ENCODE measurements at regions not wholly inside any gene's neighbourhood (a gene's known extent, or its start where the extent isn't known, plus 50 kb on each side); places are given as distances from the start of the nearest gene placed in this dataset.

GRCh38 chr15:38635170-38635569, 70.6 kb upstream of the RASGRP1 start:
- H2BK120ac ChIP-seq (replicated peaks; ENCODE audit: low read depth, low read length), result no peak overlapping the region
- no peaks in the 10 kb centered on the region for H3K79me1 ChIP-seq (ENCODE audit: low read depth, low read length)
- ChIA-PET CTCF (ENCODE audit: partially characterized antibody) (interaction anchor here (0.5 kb wide), 1 partner anchor 753 kb away, joined by 4 read pairs; no protein-coding TSS in a partner anchor), POLR2A (ENCODE audit: partially characterized antibody) (no interaction called here)
- H2BK20ac ChIP-seq (ENCODE audit: low read length), result no peak overlapping the region
- no peaks in the 10 kb centered on the region for H3K23me2 ChIP-seq (ENCODE audit: low read depth, low read length)
- H3K4me1 ChIP-seq (replicated peaks in 1 of 4; ENCODE audit: control insufficient read depth in 3 of 4, insufficient read depth in 4 of 4, low read length in 3 of 4), result no peaks in the 10 kb centered on the region
- FAIRE-seq, result no peak
- WGBS, 2 experiments (ENCODE audit: extremely low coverage in 1 of 2, insufficient coverage in 1 of 2, insufficient read length in 1 of 2, insufficient replicate concordance in 2 of 2, low coverage in 1 of 2, low lambda C conversion rate in 2 of 2, missing lambda C conversion rate in 1 of 2), result 50% methylated on average over 2 of the region's 2 CpGs; no CpG with 5 or more reads in 1 of the 2 experiments
- H2BK12ac ChIP-seq (ENCODE audit: low read depth, low read length), result no peak overlapping the region
- no peaks in the 10 kb centered on the region for H3K9me3 ChIP-seq (ENCODE audit: insufficient read depth in 2 of 2, low read depth in 1 of 2, low read length in 1 of 2)
- H3K27me3 ChIP-seq (replicated peaks in 1 of 4; ENCODE audit: control insufficient read depth in 3 of 4, extremely low read depth in 1 of 4, insufficient read depth in 3 of 4, low read length in 3 of 4), result no peaks in the 10 kb centered on the region
- H2AFZ ChIP-seq (ENCODE audit: low read length), result no peak overlapping the region
- no peak overlapping the region for H2AK5ac ChIP-seq (ENCODE audit: low read depth, low read length)
- no peak overlapping the region for H3K9ac ChIP-seq (replicated peaks in 1 of 4; ENCODE audit: extremely low read depth in 1 of 4, low read depth in 3 of 4, low read length in 3 of 4)
- DNase-seq (ENCODE audit: low read depth in 1 of 2, low spot score in 2 of 2), result no peak
- no peaks in the 10 kb centered on the region for H3K79me2 ChIP-seq (ENCODE audit: control insufficient read depth in 1 of 2, insufficient read depth in 2 of 2, low read length in 2 of 2)
- no peak overlapping the region for H4K8ac ChIP-seq (ENCODE audit: extremely low read depth, insufficient read depth, low read length)
- no peak overlapping the region for H3K56ac ChIP-seq (replicated peaks; ENCODE audit: insufficient read length, low read depth, low read length)
- no peak overlapping the region for H2BK5ac ChIP-seq (ENCODE audit: low read depth, low read length)
- no peak overlapping the region for H3K4me2 ChIP-seq (ENCODE audit: insufficient read depth in 1 of 2, low read depth in 2 of 2, low read length in 2 of 2)
- H4K20me1 ChIP-seq (replicated peaks in 1 of 2; ENCODE audit: control insufficient read depth in 1 of 2, insufficient read depth in 2 of 2, low read length in 2 of 2), result no peaks in the 10 kb centered on the region
- no peak overlapping the region for H4K91ac ChIP-seq (replicated peaks; ENCODE audit: insufficient read length, low read length)
- no peak overlapping the region for H3K23ac ChIP-seq (ENCODE audit: insufficient read length)
- no peak overlapping the region for H3K4ac ChIP-seq (replicated peaks; ENCODE audit: insufficient read length, low read depth, low read length)
- H3K4me3 ChIP-seq (ENCODE audit: extremely low read depth in 1 of 4, insufficient read depth in 2 of 4, low read depth in 3 of 4, low read length in 4 of 4), result no peak overlapping the region
- TF ChIP-seq ASH2L (IDR thresholded peaks at IDR 0.05; ENCODE audit: low read length), result no peak
- TF ChIP-seq BACH1 (IDR thresholded peaks at IDR 0.05; ENCODE audit: low read length), result no peak
- no peak for TF ChIP-seq JUN (IDR thresholded peaks at IDR 0.05; ENCODE audit: low read depth, low read length)
- TF ChIP-seq SP1 (IDR thresholded peaks at IDR 0.05; ENCODE audit: low read depth, low read length), result no peak
- no peak for TF ChIP-seq CEBPB (IDR thresholded peaks at IDR 0.05; ENCODE audit: low read depth, low read length)
- no peak for TF ChIP-seq SUZ12 (IDR thresholded peaks at IDR 0.05; ENCODE audit: low read length)
- no peak for TF ChIP-seq KDM1A (IDR thresholded peaks at IDR 0.05; ENCODE audit: borderline replicate concordance, low read length)
- no peaks in the 10 kb centered on the region for H3K36me3 ChIP-seq (ENCODE audit: control insufficient read depth in 2 of 4, insufficient read depth in 4 of 4, low read length in 3 of 4)
- H2BK15ac ChIP-seq (ENCODE audit: low read length), result no peak overlapping the region
- H3K18ac ChIP-seq (ENCODE audit: extremely low read depth, low read length), result no peak overlapping the region
- H4K5ac ChIP-seq (ENCODE audit: insufficient read length, low read depth, low read length), result no peak overlapping the region
- H3K14ac ChIP-seq (ENCODE audit: insufficient read length), result no peak overlapping the region
- no peak overlapping the region for H3K27ac ChIP-seq (ENCODE audit: low read depth, low read length)
